ENCODE measurements at regions not wholly inside any gene's neighbourhood (a gene's known extent, or its start where the extent isn't known, plus 50 kb on each side); places are given as distances from the start of the nearest gene placed in this dataset. TPM values are rescaled to one million over a fixed set of nuclear protein-coding genes. Genes with fewer than 3 reads are reported as not detected.

DNA sequence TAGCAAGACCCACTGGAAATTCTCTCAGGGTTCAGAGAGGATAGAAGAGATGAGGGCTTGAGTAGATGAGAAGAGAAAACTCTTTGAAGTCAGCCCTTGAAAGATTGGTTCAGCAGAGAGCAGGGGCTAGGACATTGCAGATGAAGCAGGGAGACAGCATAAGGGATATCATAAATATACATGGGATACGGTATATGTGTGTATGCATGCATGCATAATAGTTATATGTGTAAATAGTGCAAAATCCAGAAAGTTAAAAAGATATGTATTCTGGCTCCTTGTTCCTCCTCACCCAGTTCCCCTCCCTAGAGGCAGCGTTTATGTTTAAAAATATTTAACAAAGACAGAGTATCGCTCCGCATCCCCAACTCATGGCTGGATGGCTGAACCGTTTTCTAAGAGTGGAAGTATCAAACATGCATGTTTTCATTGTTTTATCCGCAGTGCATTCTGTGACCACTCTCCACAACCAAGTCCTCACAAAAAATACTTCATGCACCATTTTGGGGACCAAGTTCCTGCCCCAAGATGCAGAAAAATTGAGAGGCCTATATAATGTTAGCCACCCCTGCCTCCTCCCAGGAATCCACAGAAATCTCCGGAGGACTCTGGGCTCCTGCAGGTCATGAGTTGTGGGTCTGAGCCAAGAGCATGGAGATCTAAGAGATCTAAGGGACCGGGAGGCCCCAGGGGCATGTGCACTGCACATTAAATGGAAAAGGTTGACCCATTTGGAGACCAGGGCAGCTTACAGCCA, 119.5 kb downstream of the MTX3 start:
- DNase-seq (ENCODE audit: low spot score) = no peak

DNA sequence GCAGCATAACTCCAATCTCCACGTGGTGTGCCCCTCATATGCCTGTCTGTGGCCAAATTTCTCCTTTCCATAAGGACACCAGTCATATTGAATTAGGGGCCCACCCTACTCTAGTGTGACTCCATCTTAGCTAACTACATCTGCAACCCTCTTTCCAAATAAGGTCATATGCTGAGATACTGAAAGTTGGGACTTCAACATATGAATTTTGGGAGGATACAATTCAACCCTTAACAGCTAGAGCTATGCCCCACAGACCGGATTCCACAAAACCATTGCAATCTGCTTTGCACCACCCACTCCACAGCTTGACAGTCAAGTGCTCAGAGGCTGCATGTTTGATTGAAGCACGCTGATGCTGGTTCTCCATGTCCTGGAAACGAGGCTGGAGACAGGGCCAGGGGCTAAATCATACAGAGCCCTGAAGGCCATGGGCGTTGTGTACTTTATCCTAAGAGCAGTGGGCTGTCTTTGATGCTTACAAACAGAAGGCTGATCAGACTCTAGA, 122.8 kb downstream of the MTX3 start:
- no peak for DNase-seq (ENCODE audit: low spot score)

DNA sequence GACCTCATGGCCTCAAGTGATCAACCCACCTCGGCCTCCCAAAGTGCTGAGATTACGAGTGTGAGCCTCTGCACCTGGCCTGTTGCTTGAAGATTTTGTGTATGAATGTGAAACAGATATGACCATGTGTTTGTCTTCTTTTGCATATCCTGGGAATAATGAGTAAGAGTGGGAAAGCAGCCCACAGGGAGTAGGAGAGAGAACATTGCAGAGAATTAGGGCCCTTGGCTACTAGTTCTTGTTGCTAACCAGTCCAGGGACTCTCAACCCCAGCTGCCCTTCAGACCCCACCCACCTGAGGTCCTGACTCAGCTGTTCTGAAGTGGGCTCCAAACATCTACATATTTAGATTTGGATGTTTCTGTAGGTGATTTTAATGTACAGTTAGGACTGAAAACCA, 125.5 kb downstream of the MTX3 start:
- DNase-seq (ENCODE audit: low spot score) = no peak

DNA sequence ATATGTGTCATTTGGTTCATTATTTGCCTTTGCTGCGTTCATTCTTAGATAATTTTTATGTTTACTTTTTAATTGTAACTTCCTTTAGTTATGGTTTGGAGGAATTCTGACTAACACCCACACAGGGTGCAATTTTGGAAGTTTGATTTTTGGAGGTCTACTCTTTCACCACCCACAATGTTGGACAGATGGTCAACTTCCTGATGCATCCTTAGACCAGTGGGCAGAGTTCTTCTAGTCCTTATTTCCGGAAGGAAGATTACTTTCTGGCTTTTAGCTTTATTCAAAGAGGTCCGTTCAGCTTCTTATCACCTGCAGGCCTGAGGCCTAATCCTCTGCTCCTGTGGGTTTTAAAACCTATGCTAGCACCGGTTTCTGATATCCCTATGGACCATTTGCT, 126.7 kb downstream of the MTX3 start:
- DNase-seq (ENCODE audit: low spot score) = no peak

DNA sequence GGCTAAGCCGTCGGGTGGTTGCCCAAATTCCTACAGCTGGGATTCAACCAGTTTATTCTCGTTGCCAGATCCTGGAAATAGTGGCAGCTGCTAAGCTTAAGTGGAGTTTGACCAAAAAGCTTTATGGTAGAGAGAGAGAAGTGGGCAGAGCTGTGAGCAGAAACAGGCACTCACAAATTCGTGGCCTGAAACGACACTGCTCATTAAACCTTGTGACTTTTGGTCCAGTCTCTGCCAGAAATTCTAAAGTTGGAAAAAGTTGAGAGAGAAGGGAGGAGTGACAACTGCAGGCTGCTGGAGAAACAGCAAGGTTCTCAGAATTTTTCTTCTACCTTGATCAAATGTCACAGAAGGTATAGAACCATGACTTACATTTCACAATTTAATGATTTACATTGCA, 131.5 kb downstream of the MTX3 start:
- no peak for DNase-seq (ENCODE audit: low spot score)

DNA sequence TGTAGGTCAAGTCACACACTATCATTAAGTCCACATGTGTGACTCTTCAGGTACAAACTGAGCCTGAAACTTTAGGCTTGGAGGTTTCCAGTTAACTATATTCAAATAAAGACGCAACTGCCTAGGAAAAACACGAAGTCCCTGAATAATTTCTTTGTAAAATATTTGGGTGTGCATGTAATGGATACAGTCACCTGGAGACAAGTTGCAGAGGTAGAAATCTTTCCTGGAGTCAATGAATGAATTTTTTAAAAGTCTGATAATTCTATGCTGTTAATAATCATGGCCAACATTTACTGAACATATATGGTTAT, 132.7 kb downstream of the MTX3 start:
- no peak for DNase-seq (ENCODE audit: low spot score)

DNA sequence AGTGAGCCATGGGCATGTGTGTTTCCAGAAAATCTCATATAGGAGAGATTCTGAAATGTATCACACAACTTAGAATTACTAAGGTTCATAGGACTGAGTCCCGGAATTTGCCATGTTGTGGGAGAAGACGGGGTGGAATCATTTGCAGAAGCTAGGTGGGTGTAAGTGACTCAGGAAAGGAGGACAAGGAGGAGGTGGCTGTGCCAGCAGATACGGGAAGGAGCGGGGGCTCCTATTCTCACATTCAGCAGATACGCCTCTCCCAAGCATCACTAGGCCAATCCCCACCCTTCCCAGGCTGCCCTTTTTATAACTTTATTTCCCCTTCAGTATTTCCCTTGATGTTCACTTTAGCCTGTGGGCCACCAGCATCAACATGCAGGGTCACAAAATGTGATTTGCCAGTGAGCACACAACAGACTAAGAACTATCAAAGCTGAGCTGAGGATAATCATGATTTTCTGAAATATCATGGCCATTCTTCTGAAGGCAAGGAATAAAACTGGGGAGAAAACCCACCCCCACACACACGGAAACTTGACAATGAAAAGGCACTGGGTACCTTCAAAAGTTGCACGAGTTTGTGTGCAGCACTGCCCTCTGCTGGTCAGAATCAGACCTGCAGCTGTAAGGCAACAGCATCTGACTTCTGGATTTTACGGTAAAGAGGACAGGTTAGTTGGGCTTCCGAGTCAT, 133.2 kb downstream of the MTX3 start:
- DNase-seq (ENCODE audit: low spot score) = peak; percentile 81

DNA sequence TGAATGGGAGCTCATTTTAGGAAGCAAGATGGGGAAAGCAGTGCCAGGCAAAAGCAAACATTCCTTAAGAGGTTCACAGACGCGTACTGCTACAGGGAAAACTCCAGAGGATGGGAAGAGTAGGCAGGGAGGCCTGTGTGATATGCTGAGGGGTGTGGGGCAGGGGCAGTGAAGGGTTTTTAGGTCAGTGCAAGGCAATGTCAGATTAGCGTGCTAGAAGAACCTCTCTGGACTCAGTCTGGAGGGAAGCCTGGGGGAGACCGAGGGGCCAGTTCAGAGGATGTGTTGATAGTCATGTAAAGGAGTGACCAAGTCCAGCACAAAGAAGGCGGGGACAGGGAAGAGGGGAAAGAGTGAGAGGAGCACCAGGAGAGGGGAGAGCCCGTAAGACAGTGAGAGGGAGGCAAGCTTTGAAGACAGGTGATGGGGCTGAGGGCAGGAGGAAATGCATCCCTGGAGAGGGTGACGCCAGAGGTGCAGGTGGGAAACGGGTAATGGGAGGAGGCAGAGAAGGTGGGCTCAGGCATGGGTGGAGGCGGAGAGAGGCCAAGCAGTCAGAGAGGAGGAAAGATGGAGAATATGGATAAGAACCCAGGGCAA, 134.5 kb downstream of the MTX3 start:
- no peak for DNase-seq (ENCODE audit: low spot score)

DNA sequence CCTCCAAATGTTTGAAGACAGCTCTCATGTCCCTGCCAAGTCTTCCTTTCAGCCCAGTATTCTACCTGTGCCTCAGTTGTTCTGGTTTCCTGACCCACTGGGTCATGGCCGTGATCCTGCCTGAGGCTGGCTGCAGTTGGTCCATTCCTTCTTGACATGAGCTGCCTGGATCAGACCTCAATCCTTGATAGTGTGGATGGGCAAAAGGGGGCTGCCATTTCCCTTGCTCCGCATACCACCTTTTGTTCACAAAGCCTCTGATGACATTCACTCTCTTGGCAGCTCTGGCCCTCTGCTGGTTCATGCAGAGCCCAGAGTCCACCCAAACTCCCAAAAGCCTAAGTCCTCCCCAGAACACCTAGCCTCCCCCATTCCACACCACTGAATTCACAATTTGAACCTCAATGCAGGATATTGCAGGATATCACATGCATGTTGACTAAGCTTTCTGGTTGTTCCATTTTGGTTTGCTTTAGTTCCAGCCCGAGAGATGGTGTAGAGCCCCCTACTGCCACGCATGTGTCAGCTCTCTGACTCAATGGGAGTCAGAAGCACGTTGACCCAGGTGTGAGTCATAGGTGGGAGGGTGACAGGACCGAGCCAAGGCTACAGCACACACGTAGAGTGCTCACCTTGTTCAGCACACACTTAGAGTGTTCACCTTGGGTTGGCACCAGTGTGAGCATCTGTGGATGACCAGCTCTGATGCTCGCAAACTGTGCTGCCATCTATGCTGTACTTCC, 137.2 kb downstream of the MTX3 start:
- DNase-seq (ENCODE audit: low spot score) = no peak

DNA sequence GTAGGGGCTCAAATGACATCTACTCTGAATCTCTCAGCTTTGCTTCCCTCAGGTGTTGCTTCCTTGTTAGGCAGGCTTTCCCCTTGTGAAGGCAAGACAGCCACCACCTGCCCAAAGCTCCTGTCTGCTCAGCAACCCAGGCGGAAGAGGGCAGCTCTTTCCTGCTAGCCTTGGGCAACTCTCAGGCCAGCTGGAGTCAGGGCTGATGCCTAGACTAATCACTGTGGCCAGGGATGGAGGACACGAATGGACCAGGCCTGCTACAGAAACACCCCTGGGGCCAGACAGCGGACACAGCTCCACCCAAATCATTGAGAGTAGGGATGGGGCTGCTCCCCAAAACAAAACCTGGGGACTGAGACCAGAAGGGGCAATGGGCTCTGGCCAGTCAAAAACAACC, 138.0 kb downstream of the MTX3 start:
- no peak for DNase-seq (ENCODE audit: low spot score)

DNA sequence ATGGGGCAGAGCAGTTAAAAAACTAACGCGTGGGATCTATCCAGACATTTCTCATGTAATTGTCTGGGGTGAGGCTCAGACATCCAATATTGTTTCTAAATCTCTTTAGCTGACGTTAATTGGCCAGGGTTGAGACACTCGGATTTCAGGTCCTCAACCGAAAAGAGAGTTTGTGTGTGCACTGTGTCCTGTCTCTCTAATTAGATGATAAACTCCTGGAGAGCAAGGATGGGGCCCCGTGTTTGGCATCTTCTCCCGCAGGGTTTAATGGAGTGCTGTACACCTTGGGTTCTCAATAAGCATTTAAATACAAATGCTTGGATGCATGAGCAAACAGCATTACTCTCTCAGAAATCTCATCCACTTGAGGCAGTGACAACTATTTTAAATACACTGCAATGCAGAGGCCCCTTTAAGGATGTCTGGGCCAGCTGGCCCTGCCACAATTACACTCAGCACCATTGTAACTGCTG, 139.6 kb downstream of the MTX3 start:
- no peak for DNase-seq (ENCODE audit: low spot score)

DNA sequence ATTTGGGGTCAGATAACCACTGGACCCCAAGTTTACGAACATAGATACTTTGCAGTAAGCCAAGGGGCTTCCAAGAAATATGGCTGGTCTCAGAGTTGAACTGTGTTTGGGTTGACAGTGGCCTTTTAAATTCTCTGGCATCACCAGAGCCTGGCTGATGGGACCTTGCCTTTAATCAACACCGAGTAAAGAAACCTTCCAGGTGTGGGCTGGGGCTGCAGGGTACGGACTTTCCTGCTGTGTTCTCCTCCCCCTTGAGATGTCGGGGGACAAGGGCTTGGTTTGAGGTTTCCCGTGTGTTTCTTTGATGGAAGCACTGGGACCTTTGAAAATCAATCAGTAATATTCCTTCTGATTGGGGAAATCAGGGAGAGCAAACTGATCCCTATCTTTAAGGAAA, 140.1 kb downstream of the MTX3 start:
- DNase-seq (ENCODE audit: low spot score) = no peak

DNA sequence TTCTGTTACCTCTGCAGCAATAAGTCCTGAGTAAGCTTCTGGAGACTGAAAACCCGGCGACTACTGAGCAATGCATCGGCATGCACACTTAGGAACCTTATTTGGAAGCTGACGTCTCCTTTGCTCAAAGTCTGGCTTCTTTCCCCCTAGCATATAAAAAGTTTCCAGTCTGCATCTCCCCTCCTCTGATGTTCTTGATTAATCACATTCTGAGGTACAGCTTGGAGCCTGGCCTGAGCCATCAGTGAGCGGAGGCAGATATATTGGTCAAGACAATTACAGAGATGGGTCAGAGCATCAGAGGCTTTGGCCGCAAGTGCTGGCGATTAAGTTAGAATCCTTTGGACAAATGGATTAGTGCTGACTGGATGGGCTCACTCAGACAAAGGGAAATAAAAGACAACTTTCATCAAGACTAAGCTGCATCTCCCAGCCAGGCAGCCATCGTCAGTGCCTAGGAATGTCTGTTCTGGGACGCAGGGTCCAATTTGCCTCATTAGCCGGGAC, 140.7 kb downstream of the MTX3 start:
- no peak for DNase-seq (ENCODE audit: low spot score)

DNA sequence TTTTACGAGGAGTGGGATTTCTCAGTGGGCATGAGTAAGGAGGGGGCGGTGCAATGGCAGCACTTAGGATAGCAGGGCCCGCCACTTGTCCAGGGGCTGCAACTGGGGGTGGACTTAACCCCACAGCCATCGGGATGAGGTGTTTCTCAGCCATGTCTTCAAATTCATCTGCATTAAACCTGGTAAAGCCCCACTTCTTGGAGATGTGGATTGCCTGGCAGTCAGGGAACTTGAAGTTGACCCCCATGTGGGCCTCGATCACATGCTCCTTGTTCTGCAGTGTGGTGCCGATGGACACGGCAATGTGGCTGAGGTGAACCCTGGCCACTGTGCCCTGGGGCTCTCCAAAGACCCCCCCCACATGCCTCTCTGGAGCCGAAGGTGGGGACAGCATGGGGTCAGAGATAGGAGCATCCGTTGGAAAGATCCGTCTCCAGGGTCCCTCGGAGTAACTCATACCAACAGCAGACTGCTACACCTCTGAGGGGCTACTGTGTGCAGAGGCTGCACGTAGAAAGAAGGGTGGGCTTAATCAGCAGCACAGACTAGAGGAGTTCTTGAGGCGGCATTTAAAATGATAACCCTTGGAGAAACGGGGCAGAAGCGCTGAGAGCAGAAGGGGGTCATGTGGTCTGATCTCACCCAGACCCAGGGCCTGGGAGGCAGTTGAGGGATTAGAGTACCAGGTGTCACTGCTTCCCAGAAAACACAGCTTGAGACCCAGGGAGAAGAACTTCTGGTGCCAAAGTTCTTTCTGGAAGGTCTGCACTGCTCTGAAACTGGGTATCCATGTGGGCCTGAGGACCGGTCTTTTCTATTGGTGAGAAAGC, 141.4 kb downstream of the MTX3 start:
- DNase-seq (ENCODE audit: low spot score) = no peak

Small RNA genes lying in the stretch of these regions (small RNA-seq; reads per million reads assigned to genes)
- not detected for gene AC008496.1

All from HT-29 (cell line).